ENCODE measurements at regions not wholly inside any gene's neighbourhood (a gene's known extent, or its start where the extent isn't known, plus 50 kb on each side); places are given as distances from the start of the nearest gene placed in this dataset.

GRCh38 chr18:56329536-56329935 is 308.9 kb downstream of the TXNL1 start:
- no peak overlapping the region for H2AFZ ChIP-seq (ENCODE audit: low read length)

GRCh38 chr18:56327191-56327885 is 311.1 kb downstream of the TXNL1 start:
- no peaks in the 10 kb centered on the region for H3K27me3 ChIP-seq (ENCODE audit: control insufficient read depth, insufficient read depth, low read length)
- H3K79me2 ChIP-seq (ENCODE audit: control insufficient read depth, insufficient read depth, low read length), result no peaks in the 10 kb centered on the region
- peak overlapping the region; percentile 51 for H2AFZ ChIP-seq (ENCODE audit: low read length)
- H3K4me3 ChIP-seq (replicated peaks in 1 of 4; ENCODE audit: control extremely low read depth in 1 of 4, insufficient read depth in 1 of 4, low read depth in 3 of 4, low read length in 4 of 4), result no peak overlapping the region
- no peak for TF ChIP-seq EZH2 (IDR thresholded peaks at IDR 0.05; ENCODE audit: low read length, missing control alignments)
- TF ChIP-seq CTCF (conservative IDR thresholded peaks at IDR 0.05 in 1 of 2, IDR thresholded peaks at IDR 0.05 in 1 of 2; ENCODE audit: low read depth in 1 of 2, low read length in 2 of 2), result no peak
- H3K4me1 ChIP-seq (ENCODE audit: control insufficient read depth, extremely low read depth, insufficient read depth, low read length), result peaks cover 3% of the 10 kb centered on the region
- no peak overlapping the region for H3K9ac ChIP-seq (ENCODE audit: insufficient read depth, low read length)
- H3K36me3 ChIP-seq (ENCODE audit: control insufficient read depth, insufficient read depth, low read length), result no peaks in the 10 kb centered on the region
- no peak overlapping the region for H3K27ac ChIP-seq (ENCODE audit: insufficient read depth, low read length)
- peak; percentile 45 to 55 for DNase-seq (ENCODE audit: low read depth in 2 of 2)
- no peaks in the 10 kb centered on the region for H3K9me3 ChIP-seq (ENCODE audit: control insufficient read depth, insufficient read depth, low read depth, low read length)
- H3K4me2 ChIP-seq (ENCODE audit: extremely low read depth, insufficient read depth, low read length), result no peak overlapping the region
- H4K20me1 ChIP-seq (ENCODE audit: control insufficient read depth, extremely low read depth, insufficient read depth, low read length), result no peaks in the 10 kb centered on the region

More at GRCh38 chr18:56329536-56329935, 308.9 kb downstream of the TXNL1 start:
- H3K9me3 ChIP-seq (ENCODE audit: control insufficient read depth, insufficient read depth, low read depth, low read length), result no peaks in the 10 kb centered on the region
- no peak overlapping the region for H3K27ac ChIP-seq (ENCODE audit: insufficient read depth, low read length)
- H3K79me2 ChIP-seq (ENCODE audit: control insufficient read depth, insufficient read depth, low read length), result no peaks in the 10 kb centered on the region
- no peak overlapping the region for H3K9ac ChIP-seq (ENCODE audit: insufficient read depth, low read length)
- H3K36me3 ChIP-seq (ENCODE audit: control insufficient read depth, insufficient read depth, low read length), result no peaks in the 10 kb centered on the region
- no peaks in the 10 kb centered on the region for H3K27me3 ChIP-seq (ENCODE audit: control insufficient read depth, insufficient read depth, low read length)
- H3K4me2 ChIP-seq (ENCODE audit: extremely low read depth, insufficient read depth, low read length), result no peak overlapping the region
- DNase-seq (ENCODE audit: low read depth in 2 of 2), result no peak
- no peak overlapping the region for H3K4me3 ChIP-seq (replicated peaks in 1 of 4; ENCODE audit: control extremely low read depth in 1 of 4, insufficient read depth in 1 of 4, low read depth in 3 of 4, low read length in 4 of 4)
- H3K4me1 ChIP-seq (ENCODE audit: control insufficient read depth, extremely low read depth, insufficient read depth, low read length), result peaks cover 3% of the 10 kb centered on the region
- no peaks in the 10 kb centered on the region for H4K20me1 ChIP-seq (ENCODE audit: control insufficient read depth, extremely low read depth, insufficient read depth, low read length)
- TF ChIP-seq EZH2 (IDR thresholded peaks at IDR 0.05; ENCODE audit: low read length, missing control alignments), result no peak
- TF ChIP-seq CTCF (conservative IDR thresholded peaks at IDR 0.05 in 1 of 2, IDR thresholded peaks at IDR 0.05 in 1 of 2; ENCODE audit: low read depth in 1 of 2, low read length in 2 of 2), result no peak

GRCh38 chr18:56326336-56327072 is 311.9 kb downstream of the TXNL1 start:
- no peaks in the 10 kb centered on the region for H3K79me2 ChIP-seq (ENCODE audit: control insufficient read depth, insufficient read depth, low read length)
- H3K27ac ChIP-seq (ENCODE audit: insufficient read depth, low read length), result no peak overlapping the region
- peaks cover 3% of the 10 kb centered on the region for H3K4me1 ChIP-seq (ENCODE audit: control insufficient read depth, extremely low read depth, insufficient read depth, low read length)
- H3K27me3 ChIP-seq (ENCODE audit: control insufficient read depth, insufficient read depth, low read length), result no peaks in the 10 kb centered on the region
- no peaks in the 10 kb centered on the region for H3K36me3 ChIP-seq (ENCODE audit: control insufficient read depth, insufficient read depth, low read length)
- no peak overlapping the region for H2AFZ ChIP-seq (ENCODE audit: low read length)
- no peak overlapping the region for H3K4me2 ChIP-seq (ENCODE audit: extremely low read depth, insufficient read depth, low read length)
- no peaks in the 10 kb centered on the region for H4K20me1 ChIP-seq (ENCODE audit: control insufficient read depth, extremely low read depth, insufficient read depth, low read length)
- H3K9ac ChIP-seq (ENCODE audit: insufficient read depth, low read length), result no peak overlapping the region
- TF ChIP-seq CTCF (conservative IDR thresholded peaks at IDR 0.05 in 1 of 2, IDR thresholded peaks at IDR 0.05 in 1 of 2; ENCODE audit: low read depth in 1 of 2, low read length in 2 of 2) (no peak), EZH2 (IDR thresholded peaks at IDR 0.05; ENCODE audit: low read length, missing control alignments) (no peak)
- H3K9me3 ChIP-seq (ENCODE audit: control insufficient read depth, insufficient read depth, low read depth, low read length), result no peaks in the 10 kb centered on the region
- H3K4me3 ChIP-seq (replicated peaks in 1 of 4; ENCODE audit: control extremely low read depth in 1 of 4, insufficient read depth in 1 of 4, low read depth in 3 of 4, low read length in 4 of 4), result no peak overlapping the region
- no peak for DNase-seq (ENCODE audit: low read depth in 2 of 2)

Data from fibroblast of lung (primary cell).